HG03558 (cell line): ENCODE measurements at regions not wholly inside any gene's neighbourhood (a gene's known extent, or its start where the extent isn't known, plus 50 kb on each side); places are given as distances from the start of the nearest gene placed in this dataset.
"Not testable (repeated sequence)": the region's sequence is repeated elsewhere in the genome, so short reads cannot be mapped to it uniquely, and the experiment has no call there.

Source experiments
- ATAC-seq: cut with Tn5 transposase; IDR thresholded peaks from one replicate; pipeline ENCODE4 v1.9.1; 2021; ENCODE audit warnings: moderate number of reproducible peaks; ENCODE audit not compliant: unreplicated experiment; ENCODE audit errors: extremely low read depth

DNA sequence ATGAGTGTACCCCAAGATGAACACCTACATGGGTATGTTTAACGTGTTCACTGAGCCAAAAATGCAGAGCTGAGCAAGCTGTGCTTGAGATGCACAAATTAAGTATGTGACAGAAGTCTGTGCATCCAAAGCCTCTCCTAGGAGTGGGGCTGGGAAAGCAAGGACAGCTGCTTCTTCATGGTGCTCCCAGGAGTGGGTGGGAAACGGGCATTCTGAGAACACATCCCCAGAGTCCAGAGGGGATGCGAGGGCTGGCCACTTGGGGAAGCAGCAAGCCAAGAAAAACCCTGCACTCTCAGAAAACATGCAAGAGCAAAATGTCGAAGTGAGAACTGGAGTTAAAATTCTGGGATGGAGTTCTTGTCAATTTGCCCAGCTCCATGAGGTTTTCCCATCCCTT lies 414.3 kb downstream of the BCAT1 start:
- ATAC-seq, result no peak

DNA sequence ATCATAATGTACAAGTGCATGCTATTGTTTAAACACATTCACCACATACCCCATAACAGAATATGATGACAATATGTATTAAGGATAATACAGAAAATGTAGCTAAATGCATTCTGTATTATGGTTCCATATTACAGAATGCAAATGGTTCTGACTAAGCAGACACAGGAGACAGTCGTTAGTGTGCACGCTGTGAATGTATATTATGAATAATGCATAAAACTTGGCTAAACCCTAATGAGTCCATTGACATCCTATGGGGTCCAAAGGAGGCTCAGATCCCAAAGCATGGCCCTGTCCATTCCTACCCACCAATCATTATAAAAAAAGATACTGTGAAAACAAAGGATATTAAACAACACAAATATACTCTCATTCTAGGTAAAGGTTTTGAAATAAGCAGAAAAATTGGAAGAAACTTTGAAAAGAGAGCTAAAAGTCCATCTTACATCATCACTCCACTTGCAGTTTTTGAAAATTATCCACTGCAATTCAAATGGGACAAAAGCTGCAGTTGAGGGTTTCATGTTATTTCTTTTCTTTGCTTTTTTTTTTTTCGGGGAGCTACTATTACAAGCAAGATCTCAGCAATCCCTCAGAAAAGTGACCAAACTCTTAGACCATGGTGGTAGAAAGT lies 415.1 kb downstream of the BCAT1 start:
- ATAC-seq, result no peak

DNA sequence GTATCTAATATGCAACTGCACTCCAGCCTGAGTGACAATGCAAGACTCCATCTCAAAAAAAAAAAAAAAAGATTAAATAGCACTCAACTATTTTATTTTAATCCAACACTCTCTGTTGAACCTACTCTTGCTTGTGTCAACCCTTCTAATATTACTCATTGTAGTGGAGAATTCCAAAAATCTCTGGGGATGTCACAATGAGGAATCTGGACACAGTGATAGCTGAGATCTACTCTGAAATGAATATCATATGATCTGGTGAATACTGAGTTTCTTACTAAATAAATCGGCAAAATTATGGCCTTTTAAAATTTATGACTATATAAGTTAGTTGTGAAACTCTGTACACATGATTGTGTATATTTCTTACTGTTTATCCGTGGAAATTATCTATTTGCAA lies 418.2 kb downstream of the BCAT1 start:
- no peak for ATAC-seq

DNA sequence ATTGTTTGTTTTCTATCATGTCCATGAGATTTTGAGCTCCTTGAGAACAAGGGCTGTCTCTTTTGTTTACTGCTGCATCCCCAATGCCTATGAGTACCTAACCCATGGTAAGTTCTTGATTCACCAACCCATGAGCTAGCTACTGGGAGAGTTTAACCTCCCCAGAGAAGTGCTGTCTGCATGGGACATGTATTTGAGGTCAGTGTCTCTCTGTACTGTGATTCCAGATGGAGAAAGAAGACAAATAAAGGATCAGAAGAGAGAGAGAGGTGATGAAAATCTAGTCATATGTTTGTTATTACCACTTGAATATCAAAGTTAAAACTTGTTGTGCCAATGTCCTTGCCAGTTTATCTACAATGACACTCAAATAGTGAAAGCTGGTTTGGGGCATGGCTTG lies 421.8 kb downstream of the BCAT1 start:
- no peak for ATAC-seq

DNA sequence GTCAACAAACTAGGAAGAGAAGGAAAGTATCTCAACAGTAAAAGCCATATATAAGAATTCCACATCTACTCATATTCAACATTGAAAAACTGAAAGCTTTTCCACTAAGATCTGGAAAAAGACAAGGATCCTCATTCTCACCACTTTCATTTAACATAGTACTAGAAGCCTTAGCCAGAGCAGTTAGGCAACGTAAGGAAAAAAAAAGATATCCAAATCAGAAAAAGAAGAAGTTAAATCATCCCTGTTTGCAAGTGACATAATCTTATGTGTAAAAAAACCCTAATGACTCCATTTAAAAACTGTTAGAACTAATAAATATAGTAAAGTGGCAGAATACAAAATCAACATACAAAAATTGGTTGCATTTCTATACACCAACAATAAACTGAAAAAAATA lies 426.2 kb downstream of the BCAT1 start:
- no peak for ATAC-seq

DNA sequence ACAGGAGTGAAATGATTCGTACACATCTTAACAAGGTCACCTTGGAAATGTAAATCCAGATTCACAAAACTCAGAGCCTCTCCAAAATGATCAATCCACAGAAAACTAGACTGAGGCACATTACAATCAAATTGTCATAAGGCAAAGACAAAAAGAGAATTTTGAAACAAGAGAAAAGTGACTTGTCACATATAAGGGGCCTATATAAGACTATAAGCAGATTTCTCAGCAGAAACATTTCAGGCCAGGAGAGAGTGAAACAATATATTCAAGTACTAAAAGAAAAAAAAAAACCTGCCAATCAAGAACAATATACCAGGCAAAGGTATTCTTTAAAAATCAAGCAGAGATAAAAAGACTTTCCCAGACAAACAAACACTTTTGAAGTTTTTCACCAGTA lies 429.1 kb downstream of the BCAT1 start:
- no peak for ATAC-seq

DNA sequence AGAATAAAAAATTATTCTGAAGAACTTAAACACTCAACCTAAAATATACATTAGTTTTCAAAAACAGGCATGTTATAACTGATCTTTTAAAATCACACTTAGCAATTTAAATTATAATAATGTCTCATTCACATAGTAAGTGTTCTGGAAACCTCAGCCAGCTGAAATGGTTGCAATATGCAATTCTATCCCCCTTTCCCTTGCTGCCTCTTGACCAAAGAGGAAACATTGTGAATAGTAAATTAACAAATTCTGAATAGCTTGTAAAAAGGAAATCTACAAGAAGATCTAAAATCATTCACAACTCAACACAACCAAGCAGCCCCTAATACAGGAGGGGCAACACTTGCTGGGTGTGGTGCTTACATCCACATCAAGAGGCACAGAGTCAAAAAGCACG lies 431.9 kb downstream of the BCAT1 start:
- no peak for ATAC-seq

DNA sequence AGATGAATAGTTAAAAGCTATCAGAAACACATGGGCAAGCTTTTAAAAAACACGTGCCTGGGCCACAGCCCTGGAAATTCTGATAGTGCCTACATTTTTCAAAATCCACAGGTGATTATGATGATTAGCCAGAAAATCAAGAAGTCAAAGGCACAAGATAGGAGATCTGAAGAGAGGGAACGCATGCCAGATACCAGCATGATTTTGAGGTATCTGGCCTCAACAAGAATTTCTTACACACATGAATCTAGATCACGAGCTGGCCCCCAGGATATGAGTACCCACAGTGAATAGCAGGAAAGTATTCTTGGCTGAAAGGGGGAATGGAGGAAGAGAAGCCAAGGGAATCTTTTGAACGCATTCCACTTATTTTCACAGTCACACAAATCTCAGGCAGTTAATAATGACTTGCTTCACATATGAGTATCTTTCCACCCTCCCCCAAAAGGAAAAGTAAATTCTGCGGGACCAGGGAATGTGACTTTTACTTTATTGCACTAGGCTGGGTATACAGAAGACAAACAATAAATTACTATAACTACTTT lies 438.2 kb downstream of the BCAT1 start:
- ATAC-seq, result no peak

DNA sequence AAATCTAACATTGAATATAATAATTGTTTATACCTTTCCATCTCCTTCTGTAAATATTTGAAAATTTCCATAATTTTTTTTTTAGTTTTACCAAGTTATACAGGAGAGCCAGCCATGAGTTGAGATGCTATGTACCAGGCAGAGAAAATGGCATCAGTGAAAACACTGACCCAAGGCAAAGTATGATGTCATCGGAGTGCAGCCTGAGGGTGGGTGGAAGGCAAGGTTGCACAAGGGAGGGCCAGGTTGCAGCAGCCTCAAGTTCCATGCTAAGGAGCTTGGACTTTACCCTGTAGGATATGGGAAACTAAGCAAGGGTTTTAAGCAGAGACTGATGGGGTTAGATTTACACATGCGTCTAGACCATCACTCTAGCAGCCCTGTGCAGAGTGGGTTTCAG lies 441.1 kb downstream of the BCAT1 start:
- no peak for ATAC-seq

DNA sequence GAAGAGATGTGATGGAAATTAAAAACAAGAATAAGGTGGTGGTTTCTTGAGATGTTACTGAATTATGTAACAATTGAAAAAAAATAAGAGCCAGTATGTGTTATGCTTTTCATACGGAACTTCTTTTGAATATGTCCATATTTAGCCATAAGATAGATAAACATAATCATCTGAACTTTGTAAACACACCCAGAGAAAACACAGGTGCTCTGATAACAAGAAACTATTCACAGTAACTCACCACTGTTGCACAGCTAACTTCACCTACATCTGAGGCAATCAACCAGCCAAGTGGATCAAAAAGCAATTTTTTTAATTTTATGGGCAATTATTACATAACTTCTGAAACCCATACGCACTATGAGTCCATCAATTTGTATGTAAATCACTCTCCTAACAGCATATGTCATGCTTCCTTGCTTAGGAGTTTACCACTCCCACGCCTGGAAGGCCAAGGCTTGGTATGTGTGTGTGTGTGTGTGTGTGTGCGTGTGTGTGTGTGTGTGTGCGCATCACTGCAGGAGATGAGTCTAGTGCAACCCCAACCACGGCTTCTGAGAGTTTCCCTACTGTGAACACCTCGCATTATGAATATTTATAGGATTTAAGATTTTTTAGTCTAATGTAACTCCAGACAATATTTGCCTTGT lies 443.4 kb downstream of the BCAT1 start:
- no peak for ATAC-seq

DNA sequence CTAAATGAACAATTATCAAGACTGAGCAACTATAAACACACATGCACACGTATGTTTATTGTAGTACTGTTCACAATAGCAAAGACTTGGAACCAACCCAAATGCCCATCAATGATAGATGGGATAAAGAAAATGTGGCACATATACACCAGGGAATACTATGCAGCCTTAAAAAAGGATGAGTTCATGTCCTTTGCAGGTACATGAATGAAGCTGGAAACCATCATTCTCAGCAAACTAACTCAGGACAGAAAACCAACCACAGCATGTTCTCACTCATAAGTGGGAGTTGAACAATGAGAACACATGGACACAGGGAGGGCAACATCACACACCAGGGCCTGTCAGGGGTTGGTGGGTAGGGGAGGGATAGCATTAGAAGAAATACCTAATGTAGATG lies 445.4 kb downstream of the BCAT1 start:
- not testable (repeated sequence) for ATAC-seq

DNA sequence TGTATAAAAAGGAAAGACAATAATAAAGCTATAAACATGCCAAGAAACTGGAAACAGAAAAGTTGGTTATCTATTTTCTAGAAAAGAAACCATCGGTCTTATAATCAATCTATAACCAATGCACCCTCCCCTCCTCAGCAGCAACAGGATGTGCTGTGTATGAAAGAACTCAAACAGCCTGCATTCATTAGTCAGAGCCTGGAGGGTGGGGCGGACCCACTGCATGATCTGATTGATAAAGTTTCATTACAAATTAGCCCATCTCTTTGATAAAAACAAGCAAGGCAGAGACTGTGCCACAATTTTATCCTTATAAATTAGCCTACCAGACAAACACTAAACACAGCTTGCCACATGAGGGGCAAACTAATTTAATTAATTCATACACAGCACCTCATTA lies 448.1 kb downstream of the BCAT1 start:
- no peak for ATAC-seq

DNA sequence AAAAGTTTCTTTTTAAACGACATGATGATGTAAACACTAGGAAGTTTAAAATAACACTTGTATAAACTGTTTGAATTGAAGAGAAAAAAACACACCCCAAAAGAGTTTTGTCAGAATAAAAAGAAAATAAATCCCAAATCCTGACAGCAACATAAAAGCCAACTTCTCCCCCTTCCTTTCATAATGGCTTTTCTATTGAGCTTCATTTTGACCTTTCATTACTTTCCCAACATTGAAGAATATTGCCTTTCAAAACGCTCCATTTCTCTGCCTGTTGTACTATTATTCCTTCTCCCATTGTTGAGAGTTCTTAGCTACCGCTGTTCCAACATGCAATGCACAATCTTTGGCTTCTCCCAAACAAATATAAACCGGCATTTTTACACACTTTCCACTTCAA lies 448.5 kb downstream of the BCAT1 start:
- no peak for ATAC-seq

DNA sequence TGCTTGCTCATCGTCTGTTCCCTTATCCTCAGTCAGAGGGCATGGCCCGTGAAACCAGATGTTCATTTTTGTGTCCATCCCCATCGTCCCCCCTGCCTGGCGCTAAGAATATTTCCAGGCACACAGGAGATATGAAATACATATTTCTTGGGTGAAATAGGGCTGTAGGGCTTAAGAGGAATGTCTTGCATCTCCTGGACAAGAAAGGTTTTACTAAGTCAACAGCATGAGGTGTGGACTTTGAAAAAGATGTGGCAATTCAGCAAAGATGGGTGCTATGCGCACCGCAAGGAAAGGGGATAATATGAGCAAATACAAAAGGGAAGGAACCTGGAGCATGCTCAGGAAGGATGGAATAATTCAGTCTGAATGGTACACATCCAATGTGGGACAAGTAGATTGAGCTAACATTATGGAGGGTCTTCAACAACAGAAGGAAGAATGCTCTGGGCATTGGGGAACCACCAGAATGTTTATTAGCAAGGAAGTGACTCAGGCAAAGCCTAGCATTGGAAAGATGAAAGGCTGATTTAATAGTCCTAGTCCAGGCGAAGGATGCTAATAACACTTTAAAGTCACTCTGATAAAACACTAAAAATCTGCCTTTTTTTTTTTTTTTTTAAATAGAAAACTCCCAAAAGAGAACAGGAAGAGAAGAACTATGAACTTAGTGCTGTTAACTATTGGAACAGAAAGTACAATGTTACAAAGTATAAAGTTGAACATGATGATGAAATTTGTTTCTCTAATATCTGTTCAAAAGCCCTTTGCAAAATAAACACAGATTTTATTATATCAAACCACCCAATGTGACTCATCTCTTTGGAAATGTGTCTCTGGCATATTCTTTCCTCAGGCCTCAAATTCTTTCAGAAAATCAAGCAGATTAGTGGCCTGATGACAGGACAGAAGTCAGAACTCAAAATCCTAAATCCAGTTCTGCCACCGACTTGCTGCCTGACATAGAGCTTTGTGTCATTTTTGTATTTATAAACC lies 449.5 kb downstream of the BCAT1 start:
- ATAC-seq, result no peak

DNA sequence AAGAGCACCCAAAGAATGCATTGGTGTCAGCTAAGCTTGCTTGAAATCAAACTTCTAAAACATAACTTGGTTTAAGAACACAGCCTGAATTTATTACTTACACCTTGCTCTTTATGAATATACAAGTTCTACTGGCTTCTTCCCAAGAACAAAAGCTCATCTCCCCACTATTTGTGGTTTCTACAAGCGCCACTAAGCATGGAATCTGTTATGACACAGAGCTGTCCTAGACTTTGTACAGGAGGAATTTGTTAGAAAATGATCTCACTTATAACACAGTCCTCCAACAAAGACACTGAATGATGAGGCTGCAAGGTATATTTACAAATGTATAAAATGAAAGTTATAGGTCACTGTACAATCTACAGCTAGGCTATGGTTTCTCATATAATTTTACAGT lies 452.1 kb downstream of the BCAT1 start:
- no peak for ATAC-seq

DNA sequence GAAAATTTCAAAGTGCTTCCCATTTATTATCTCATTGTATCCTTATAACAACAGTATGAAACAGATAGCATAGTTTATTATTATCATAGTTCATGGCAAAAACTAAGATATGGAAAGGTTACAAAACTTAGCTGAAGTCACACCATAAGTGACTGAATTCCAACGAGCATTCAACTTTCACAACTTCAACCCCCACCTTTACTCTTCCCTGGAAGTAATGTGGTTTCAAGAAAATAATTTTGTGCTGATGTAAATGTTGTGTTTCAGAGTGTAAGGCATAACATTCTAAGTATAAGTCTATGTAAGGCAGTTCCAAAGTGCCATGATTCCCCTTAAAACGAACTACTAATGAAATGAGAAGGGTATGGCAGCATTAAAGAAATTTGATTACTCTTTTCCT lies 454.5 kb downstream of the BCAT1 start:
- no peak for ATAC-seq

DNA sequence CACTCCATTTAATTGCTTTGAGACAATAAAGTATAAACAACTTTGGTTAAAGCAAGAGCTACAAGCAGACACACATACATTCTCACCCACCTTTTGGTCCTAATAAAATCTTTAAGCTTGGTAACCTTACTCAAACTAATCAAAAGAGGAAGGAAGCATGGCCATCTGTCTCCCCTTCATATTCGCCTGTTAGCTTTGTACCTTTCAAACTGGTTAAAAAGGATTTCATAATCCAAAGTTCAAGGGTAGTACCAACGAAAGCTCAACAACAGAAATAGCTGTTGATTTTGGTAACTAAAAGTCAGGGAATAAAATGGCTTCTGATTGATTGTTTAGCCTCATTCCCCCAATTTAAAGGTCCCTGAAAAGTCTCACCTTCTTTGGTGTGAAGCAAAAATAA lies 456.9 kb downstream of the BCAT1 start:
- no peak for ATAC-seq

DNA sequence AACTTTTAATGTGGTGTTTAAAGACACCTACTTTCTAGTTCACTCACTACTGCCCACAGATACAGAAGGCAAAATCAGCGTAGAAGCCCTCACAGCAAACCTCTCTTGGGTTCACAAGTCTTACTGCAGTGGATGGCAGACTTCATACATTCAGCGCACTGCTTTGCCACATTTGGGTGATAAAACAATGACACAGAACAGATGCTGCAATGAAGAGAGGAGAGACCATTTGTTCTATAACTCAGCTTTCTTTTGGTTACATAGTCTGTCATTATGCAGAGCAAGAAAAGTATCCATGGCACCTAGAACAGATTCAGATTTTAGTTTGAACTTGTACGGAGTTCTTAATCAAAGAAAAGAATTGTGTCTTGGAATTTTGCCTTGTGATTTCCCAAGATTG lies 459.0 kb downstream of the BCAT1 start:
- no peak for ATAC-seq

DNA sequence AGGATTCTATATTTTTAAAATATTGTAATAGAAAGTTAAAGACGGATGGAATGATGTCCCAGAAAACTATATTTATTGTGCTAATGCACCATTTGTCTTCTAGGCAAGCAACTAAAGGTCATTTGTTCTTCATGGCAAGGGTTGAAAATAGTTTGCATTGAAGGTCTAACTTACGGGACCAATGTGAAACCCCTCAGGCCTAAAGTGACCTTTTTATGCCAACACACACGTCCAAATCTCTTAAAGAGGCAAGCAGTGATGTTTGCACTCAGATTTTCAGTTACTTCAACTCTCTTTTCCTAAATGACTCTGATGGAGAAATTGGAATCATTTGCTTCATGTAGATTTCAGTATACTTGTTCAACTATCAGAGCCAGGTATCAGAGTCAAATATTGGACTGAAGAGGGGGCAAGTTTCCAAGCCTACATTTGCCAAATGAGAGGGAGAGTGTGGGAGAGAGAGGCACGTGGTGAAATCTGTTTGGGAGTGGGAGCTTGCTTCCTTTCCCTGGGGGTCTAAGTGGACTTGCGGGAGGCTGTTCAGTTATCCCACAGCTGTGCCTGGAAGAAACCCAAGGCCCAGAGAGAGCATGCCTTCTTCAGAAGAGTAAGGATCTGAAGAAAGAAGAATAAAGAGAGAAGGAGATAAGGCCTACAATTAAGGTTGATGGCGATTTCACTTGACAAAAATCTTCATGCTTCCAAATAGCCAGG lies 459.8 kb downstream of the BCAT1 start:
- ATAC-seq, result no peak

DNA sequence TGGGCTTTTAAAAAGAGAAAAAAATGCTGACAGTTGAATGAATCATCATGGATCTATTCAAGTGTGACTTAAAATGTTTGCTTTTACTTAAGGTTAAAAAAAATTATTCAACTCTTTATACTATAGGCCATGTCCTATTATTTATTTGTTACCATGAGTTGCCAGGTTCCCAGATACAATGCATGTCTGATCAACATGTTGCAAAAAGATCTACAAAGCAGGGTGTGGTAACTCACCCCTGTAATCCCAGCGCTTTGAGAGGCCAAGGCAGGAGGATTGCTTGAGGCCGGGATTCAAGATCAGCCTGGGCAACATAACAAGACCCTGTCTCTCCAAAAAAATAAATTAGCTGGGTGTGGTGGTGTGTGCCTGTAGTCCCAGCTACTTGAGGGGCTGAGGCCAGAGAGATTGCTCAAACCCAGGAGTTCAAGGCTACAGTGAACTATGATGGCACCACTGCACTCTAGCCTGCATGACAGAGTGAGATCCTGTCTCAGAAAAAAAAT lies 460.8 kb downstream of the BCAT1 start:
- ATAC-seq, result no peak
